H1 (cell line): ENCODE measurements at regions not wholly inside any gene's neighbourhood (a gene's known extent, or its start where the extent isn't known, plus 50 kb on each side); places are given as distances from the start of the nearest gene placed in this dataset.

ENCODE experiments used
- BACH1 ChIP-seq: IDR thresholded peaks from 2 replicates; pipeline ENCODE4 v1.6.1; 2012; ENCODE audit warnings: low read length, improper control_type of control experiment
- CEBPB ChIP-seq: IDR thresholded peaks from 2 replicates; pipeline ENCODE4 v1.6.1; 2012; ENCODE audit warnings: low read depth, low read length
- CHD1 ChIP-seq: IDR thresholded peaks from 2 replicates; pipeline ENCODE4 v1.6.1; 2012; ENCODE audit warnings: low read depth, low read length, improper control_type of control experiment
- CREB1 ChIP-seq: IDR thresholded peaks from 2 replicates; pipeline ENCODE4 v1.6.1; 2012; ENCODE audit warnings: inconsistent platforms
- GTF2F1 ChIP-seq: IDR thresholded peaks from 2 replicates; pipeline ENCODE4 v1.6.1; 2012; ENCODE audit warnings: low read depth, low read length, improper control_type of control experiment, borderline replicate concordance
- HDAC2 ChIP-seq, 2 experiments: fragments of 300-600 bp in 1 of 2; sonication (generic) in 1 of 2; IDR thresholded peaks; 2 replicates each; pipeline ENCODE4 v1.6.1; 2011 to 2012; ENCODE audit warnings: low read depth in 2 of 2, low read length in 2 of 2, mild to moderate bottlenecking in 2 of 2, moderate library complexity in 2 of 2, borderline replicate concordance in 1 of 2, inconsistent platforms in 1 of 2
- JUND ChIP-seq: IDR thresholded peaks from 2 replicates; pipeline ENCODE4 v1.6.1; 2011; ENCODE audit warnings: mild to moderate bottlenecking, improper control_type of control experiment, low read length
- NRF1 ChIP-seq: IDR thresholded peaks from 2 replicates; pipeline ENCODE4 v1.6.1; 2011; ENCODE audit warnings: mild to moderate bottlenecking, low read depth, low read length, improper control_type of control experiment
- RAD21 ChIP-seq, 2 experiments: IDR thresholded peaks in 1 of 2; conservative IDR thresholded peaks in 1 of 2; 2 replicates each; pipeline ENCODE4 v1.6.1; 2011; ENCODE audit warnings: low read depth in 2 of 2, low read length in 2 of 2, improper control_type of control experiment in 1 of 2, inconsistent platforms in 1 of 2, mild to moderate bottlenecking in 1 of 2, moderate library complexity in 1 of 2
- SP1 ChIP-seq: IDR thresholded peaks from 2 replicates; pipeline ENCODE4 v1.6.1; 2011; ENCODE audit warnings: low read depth, low read length
- SP4 ChIP-seq: IDR thresholded peaks from 2 replicates; pipeline ENCODE4 v1.6.1; 2012; ENCODE audit warnings: low read length, inconsistent platforms
- SRF ChIP-seq: IDR thresholded peaks from 2 replicates; pipeline ENCODE4 v1.6.1; 2011; ENCODE audit warnings: mild to moderate bottlenecking, low read depth, low read length, moderate library complexity
- TF ChIP-seq, protein P1 (sequence below): fragments of 300-600 bp; sonication (generic); IDR thresholded peaks from 2 replicates; pipeline ENCODE4 v1.7.1; 2012; ENCODE audit warnings: low read length, moderate library complexity, mild to moderate bottlenecking, inconsistent platforms; ENCODE audit not compliant: insufficient replicate concordance

DNA sequence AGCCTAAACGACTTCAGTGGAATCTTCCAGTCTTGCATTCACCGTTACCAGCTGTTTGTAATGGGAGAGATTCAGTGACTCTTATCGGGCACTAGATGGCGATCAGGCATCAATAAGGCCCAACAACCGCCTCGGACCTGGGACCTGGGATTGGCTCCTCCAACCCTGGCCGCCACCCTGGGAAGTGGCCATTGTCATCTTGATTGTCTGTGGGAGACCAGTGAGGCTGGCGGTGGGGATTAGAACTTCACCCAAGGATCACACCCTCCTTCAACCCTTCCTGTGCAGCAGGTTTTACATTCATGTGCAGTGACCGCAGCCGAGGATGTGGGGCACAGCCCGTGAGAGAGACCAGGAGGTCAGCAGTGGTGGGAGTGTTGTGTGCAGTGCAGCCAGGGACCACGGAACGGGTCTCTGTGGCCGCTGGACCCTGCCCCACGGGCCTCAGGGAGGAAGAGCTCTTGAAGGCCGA, 85.3 kb downstream of the SPP2 start (continued):
- TF ChIP-seq, protein P1, sequence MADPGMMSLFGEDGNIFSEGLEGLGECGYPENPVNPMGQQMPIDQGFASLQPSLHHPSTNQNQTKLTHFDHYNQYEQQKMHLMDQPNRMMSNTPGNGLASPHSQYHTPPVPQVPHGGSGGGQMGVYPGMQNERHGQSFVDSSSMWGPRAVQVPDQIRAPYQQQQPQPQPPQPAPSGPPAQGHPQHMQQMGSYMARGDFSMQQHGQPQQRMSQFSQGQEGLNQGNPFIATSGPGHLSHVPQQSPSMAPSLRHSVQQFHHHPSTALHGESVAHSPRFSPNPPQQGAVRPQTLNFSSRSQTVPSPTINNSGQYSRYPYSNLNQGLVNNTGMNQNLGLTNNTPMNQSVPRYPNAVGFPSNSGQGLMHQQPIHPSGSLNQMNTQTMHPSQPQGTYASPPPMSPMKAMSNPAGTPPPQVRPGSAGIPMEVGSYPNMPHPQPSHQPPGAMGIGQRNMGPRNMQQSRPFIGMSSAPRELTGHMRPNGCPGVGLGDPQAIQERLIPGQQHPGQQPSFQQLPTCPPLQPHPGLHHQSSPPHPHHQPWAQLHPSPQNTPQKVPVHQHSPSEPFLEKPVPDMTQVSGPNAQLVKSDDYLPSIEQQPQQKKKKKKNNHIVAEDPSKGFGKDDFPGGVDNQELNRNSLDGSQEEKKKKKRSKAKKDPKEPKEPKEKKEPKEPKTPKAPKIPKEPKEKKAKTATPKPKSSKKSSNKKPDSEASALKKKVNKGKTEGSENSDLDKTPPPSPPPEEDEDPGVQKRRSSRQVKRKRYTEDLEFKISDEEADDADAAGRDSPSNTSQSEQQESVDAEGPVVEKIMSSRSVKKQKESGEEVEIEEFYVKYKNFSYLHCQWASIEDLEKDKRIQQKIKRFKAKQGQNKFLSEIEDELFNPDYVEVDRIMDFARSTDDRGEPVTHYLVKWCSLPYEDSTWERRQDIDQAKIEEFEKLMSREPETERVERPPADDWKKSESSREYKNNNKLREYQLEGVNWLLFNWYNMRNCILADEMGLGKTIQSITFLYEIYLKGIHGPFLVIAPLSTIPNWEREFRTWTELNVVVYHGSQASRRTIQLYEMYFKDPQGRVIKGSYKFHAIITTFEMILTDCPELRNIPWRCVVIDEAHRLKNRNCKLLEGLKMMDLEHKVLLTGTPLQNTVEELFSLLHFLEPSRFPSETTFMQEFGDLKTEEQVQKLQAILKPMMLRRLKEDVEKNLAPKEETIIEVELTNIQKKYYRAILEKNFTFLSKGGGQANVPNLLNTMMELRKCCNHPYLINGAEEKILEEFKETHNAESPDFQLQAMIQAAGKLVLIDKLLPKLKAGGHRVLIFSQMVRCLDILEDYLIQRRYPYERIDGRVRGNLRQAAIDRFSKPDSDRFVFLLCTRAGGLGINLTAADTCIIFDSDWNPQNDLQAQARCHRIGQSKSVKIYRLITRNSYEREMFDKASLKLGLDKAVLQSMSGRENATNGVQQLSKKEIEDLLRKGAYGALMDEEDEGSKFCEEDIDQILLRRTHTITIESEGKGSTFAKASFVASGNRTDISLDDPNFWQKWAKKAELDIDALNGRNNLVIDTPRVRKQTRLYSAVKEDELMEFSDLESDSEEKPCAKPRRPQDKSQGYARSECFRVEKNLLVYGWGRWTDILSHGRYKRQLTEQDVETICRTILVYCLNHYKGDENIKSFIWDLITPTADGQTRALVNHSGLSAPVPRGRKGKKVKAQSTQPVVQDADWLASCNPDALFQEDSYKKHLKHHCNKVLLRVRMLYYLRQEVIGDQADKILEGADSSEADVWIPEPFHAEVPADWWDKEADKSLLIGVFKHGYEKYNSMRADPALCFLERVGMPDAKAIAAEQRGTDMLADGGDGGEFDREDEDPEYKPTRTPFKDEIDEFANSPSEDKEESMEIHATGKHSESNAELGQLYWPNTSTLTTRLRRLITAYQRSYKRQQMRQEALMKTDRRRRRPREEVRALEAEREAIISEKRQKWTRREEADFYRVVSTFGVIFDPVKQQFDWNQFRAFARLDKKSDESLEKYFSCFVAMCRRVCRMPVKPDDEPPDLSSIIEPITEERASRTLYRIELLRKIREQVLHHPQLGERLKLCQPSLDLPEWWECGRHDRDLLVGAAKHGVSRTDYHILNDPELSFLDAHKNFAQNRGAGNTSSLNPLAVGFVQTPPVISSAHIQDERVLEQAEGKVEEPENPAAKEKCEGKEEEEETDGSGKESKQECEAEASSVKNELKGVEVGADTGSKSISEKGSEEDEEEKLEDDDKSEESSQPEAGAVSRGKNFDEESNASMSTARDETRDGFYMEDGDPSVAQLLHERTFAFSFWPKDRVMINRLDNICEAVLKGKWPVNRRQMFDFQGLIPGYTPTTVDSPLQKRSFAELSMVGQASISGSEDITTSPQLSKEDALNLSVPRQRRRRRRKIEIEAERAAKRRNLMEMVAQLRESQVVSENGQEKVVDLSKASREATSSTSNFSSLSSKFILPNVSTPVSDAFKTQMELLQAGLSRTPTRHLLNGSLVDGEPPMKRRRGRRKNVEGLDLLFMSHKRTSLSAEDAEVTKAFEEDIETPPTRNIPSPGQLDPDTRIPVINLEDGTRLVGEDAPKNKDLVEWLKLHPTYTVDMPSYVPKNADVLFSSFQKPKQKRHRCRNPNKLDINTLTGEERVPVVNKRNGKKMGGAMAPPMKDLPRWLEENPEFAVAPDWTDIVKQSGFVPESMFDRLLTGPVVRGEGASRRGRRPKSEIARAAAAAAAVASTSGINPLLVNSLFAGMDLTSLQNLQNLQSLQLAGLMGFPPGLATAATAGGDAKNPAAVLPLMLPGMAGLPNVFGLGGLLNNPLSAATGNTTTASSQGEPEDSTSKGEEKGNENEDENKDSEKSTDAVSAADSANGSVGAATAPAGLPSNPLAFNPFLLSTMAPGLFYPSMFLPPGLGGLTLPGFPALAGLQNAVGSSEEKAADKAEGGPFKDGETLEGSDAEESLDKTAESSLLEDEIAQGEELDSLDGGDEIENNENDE = no peak
- no peak for TF ChIP-seq NRF1
- TF ChIP-seq SP4 = peak; percentile 32; the same call in 1 of the 2 replicates
- no peak for TF ChIP-seq GTF2F1
- peak; percentile 96 to 98 for TF ChIP-seq RAD21 (IDR thresholded peaks at IDR 0.05 in 1 of 2, conservative IDR thresholded peaks at IDR 0.05 in 1 of 2; ENCODE audit: low read depth in 2 of 2, low read length in 2 of 2)
- TF ChIP-seq CHD1 = no peak
- peak; percentile 50 for TF ChIP-seq BACH1
- no peak for TF ChIP-seq CREB1
- 0 out of 2 replicates have a peak, but pooled peaks have one; percentile 16 for TF ChIP-seq SP1
- TF ChIP-seq CEBPB = no peak
- TF ChIP-seq HDAC2 (IDR thresholded peaks at IDR 0.05; ENCODE audit: borderline replicate concordance in 1 of 2, low read depth in 2 of 2, low read length in 2 of 2) = no peak
- no peak for TF ChIP-seq SRF
- TF ChIP-seq JUND = no peak; the same call in 1 of the 2 replicates
